CD4-positive, alpha-beta T cell (primary cell): ENCODE measurements at regions not wholly inside any gene's neighbourhood (a gene's known extent, or its start where the extent isn't known, plus 50 kb on each side); places are given as distances from the start of the nearest gene placed in this dataset.
"Not testable (repeated sequence)": the region's sequence is repeated elsewhere in the genome, so short reads cannot be mapped to it uniquely, and the experiment has no call there.

Experiments
- ATAC-seq: fragments of 200-7000 bp; cut with Tn5 transposase; one replicate; pipeline ENCODE4 v1.10.0; 2022; ENCODE audit warnings: mild to moderate bottlenecking; ENCODE audit not compliant: poor library complexity
- CTCF ChIA-PET: fragments of 350-600 bp; sonication (Branson Sonifier 250); formaldehyde crosslinking; loops from one replicate; lab custom pipeline; 2021; ENCODE audit warnings: antibody characterized with exemption, inconsistent platforms; lab: Charles Lee
- POLR2A ChIA-PET: fragments of 350-600 bp; sonication (Branson Sonifier 250); formaldehyde crosslinking; loops from one replicate; lab custom pipeline; 2021; ENCODE audit warnings: antibody characterized with exemption, inconsistent platforms; lab: Charles Lee
- DNase-seq, 14 experiments: peaks; one replicate each; pipeline ENCODE4 v3.0.0-alpha.2; 2013 to 2020; ENCODE audit warnings: mixed read lengths in 2 of 14
- H3K27ac ChIP-seq, 2 donors: one replicate each; pipeline versions ENCODE4 v1.5.1 to v1.7.0; 2013; ENCODE audit warnings: low read length in 2 of 2, low read depth in 1 of 2, mild to moderate bottlenecking in 1 of 2
- H3K27me3 ChIP-seq, 2 experiments: 1 replicate in 1 of 2; 2 replicates in 1 of 2; pipeline versions ENCODE4 v1.6.1 to v1.7.0; 2013; ENCODE audit warnings: low read length in 2 of 2, control low read depth in 1 of 2, mild to moderate bottlenecking in 1 of 2, moderate library complexity in 1 of 2; ENCODE audit not compliant: insufficient read depth in 2 of 2, control insufficient read depth in 1 of 2
- H3K36me3 ChIP-seq: one replicate; pipeline ENCODE4 v1.6.1; 2013; ENCODE audit warnings: low read length, control low read depth; ENCODE audit not compliant: insufficient read depth
- H3K4me1 ChIP-seq: one replicate; pipeline ENCODE4 v1.6.1; 2013; ENCODE audit warnings: low read length, control low read depth; ENCODE audit not compliant: insufficient read depth
- H3K4me3 ChIP-seq: one replicate; pipeline ENCODE4 v1.5.1; 2013; ENCODE audit warnings: mild to moderate bottlenecking, low read length, moderate library complexity
- H3K9me3 ChIP-seq, 2 experiments: 1 replicate in 1 of 2; 2 replicates in 1 of 2; pipeline versions ENCODE4 v1.6.1 to v1.7.0; 2013; ENCODE audit warnings: low read length in 2 of 2, mild to moderate bottlenecking in 2 of 2, control low read depth in 1 of 2, moderate library complexity in 1 of 2; ENCODE audit not compliant: control insufficient read depth in 1 of 2, insufficient read depth in 1 of 2
- H3K27ac Mint-ChIP-seq: one replicate; pipeline ENCODE4 v1.8.0; 2020; ENCODE audit warnings: mixed read lengths
- H3K27me3 Mint-ChIP-seq: one replicate; pipeline ENCODE4 v1.8.0; 2021; ENCODE audit warnings: mixed read lengths
- H3K36me3 Mint-ChIP-seq: one replicate; pipeline ENCODE4 v1.8.0; 2021; ENCODE audit warnings: low read depth, mixed read lengths
- H3K4me1 Mint-ChIP-seq: one replicate; pipeline ENCODE4 v1.8.0; 2021; ENCODE audit warnings: low read depth, mixed read lengths
- H3K4me3 Mint-ChIP-seq: one replicate; pipeline ENCODE4 v1.8.0; 2020; ENCODE audit warnings: mild to moderate bottlenecking, mixed read lengths
- H3K9me3 Mint-ChIP-seq: one replicate; pipeline ENCODE4 v1.8.0; 2020; ENCODE audit warnings: mixed read lengths
- CTCF ChIP-seq: fragments of 200-600 bp; IDR thresholded peaks from one replicate; pipeline ENCODE4 v1.8.0; 2022; ENCODE audit warnings: antibody characterized with exemption, mild to moderate bottlenecking
- intact Hi-C, 2 experiments: fragments of 100-400 bp; cut with DNase I in 1 of 2; cut with micrococcal nuclease in 1 of 2; formaldehyde crosslinking; loops; one replicate each; pipeline versions ENCODE4 v1.15.1 to v1.9.0; 2023 to 2025; cut with DNase I, micrococcal nuclease

GRCh38 chr18:55731594-55732042 lies 143.6 kb upstream of the TCF4 start:
- Histone ChIP-seq H3K27ac (no peak overlapping the region), H3K4me1 (no peaks in the 10 kb centered on the region), H3K4me3 (no peak overlapping the region), H3K36me3 (no peaks in the 10 kb centered on the region), H3K9me3 (peaks cover 0 to 6% of the 10 kb centered on the region in 2 experiments), H3K27me3 (no peaks in the 10 kb centered on the region)
- ChIA-PET CTCF (no interaction called here), POLR2A (no interaction called here)
- no peak for DNase-seq
- Mint-ChIP-seq H3K4me3 (no peak overlapping the region), H3K9me3 (no peaks in the 10 kb centered on the region), H3K4me1 (no peaks in the 10 kb centered on the region), H3K36me3 (no peaks in the 10 kb centered on the region), H3K27ac (no peak overlapping the region), H3K27me3 (no peaks in the 10 kb centered on the region)
- no peak for ATAC-seq
- no peak for TF ChIP-seq CTCF
- intact Hi-C loops: loop anchor here in 1 of 2 experiments (10.0 kb wide), 1 partner anchor 63 kb away; no protein-coding TSS in a partner anchor

- DNase-seq: not testable (repeated sequence)
Measured at GRCh38 chr18:55721006-55721405, 133.0 kb upstream of the TCF4 start.

GRCh38 chr18:55713707-55714106 lies 125.7 kb upstream of the TCF4 start:
- DNase-seq: no peak
- Histone ChIP-seq H3K4me3 (no peak overlapping the region), H3K4me1 (no peaks in the 10 kb centered on the region), H3K27me3 (no peaks in the 10 kb centered on the region), H3K9me3 (peaks cover 0 to 6% of the 10 kb centered on the region in 2 experiments), H3K36me3 (no peaks in the 10 kb centered on the region), H3K27ac (no peak overlapping the region)
- TF ChIP-seq CTCF: no peak
- Mint-ChIP-seq H3K4me1 (no peaks in the 10 kb centered on the region), H3K36me3 (no peaks in the 10 kb centered on the region), H3K4me3 (no peak overlapping the region), H3K27ac (no peak overlapping the region), H3K27me3 (no peaks in the 10 kb centered on the region), H3K9me3 (peaks cover 12% of the 10 kb centered on the region)
- intact Hi-C loops: no loop called here
- no peak for ATAC-seq
- CTCF ChIA-PET: no interaction called here
- POLR2A ChIA-PET: no interaction called here

More at GRCh38 chr18:55721006-55721405, 133.0 kb upstream of the TCF4 start:
- H3K4me1 Mint-ChIP-seq, H3K27me3 Mint-ChIP-seq, H3K27ac Mint-ChIP-seq, H3K36me3 Mint-ChIP-seq, H3K27ac ChIP-seq, POLR2A ChIA-PET, CTCF ChIA-PET, H3K4me1 ChIP-seq, H3K9me3 ChIP-seq, H3K36me3 ChIP-seq, H3K4me3 Mint-ChIP-seq, ATAC-seq, intact Hi-C loops, H3K4me3 ChIP-seq, H3K27me3 ChIP-seq, H3K9me3 Mint-ChIP-seq: not testable (repeated sequence)

- Histone ChIP-seq H3K27ac (no peak overlapping the region), H3K9me3 (no peaks in the 10 kb centered on the region), H3K36me3 (no peaks in the 10 kb centered on the region), H3K4me3 (no peak overlapping the region), H3K27me3 (no peaks in the 10 kb centered on the region), H3K4me1 (no peaks in the 10 kb centered on the region)
- POLR2A ChIA-PET: no interaction called here
- Mint-ChIP-seq H3K9me3 (peaks cover 13% of the 10 kb centered on the region), H3K4me1 (no peaks in the 10 kb centered on the region), H3K36me3 (no peaks in the 10 kb centered on the region), H3K27me3 (no peaks in the 10 kb centered on the region), H3K27ac (no peak overlapping the region), H3K4me3 (no peak overlapping the region)
- CTCF ChIA-PET: no interaction called here
- DNase-seq: no peak
- no peak for ATAC-seq
- TF ChIP-seq CTCF: no peak
- intact Hi-C loops: no loop called here
Measured at GRCh38 chr18:55706898-55707297, 118.9 kb upstream of the TCF4 start.
